GM21786 (cell line): ENCODE measurements at regions not wholly inside any gene's neighbourhood (a gene's known extent, or its start where the extent isn't known, plus 50 kb on each side); places are given as distances from the start of the nearest gene placed in this dataset.

Experiments
- ATAC-seq: cut with Tn5 transposase; IDR thresholded peaks from one replicate; pipeline ENCODE4 v1.9.1; 2021; ENCODE audit not compliant: unreplicated experiment

DNA sequence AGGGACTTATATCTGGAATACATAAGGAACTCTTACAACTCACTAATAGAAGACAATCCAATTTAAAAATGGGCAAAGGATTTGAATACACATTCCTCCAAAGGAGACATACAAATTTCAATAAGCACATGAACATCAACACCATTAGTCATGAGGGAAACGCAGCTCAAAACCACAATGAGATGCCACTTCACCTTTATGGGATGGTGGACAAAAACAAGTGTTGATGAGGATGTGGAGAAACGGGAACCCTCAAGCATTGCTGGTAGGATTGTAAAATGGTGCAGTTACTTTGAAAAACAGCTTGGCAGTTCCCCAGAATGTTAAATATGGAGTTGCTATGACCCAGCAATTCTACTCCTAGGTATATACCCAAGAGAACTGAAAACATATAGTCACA lies 72.7 kb upstream of the IER5L start:
- no peak for ATAC-seq

- ATAC-seq: no peak
These were observed 69.5 kb upstream of the IER5L start for GRCh38 chr9:129247285-129248153.

GRCh38 chr9:129245276-129245675 lies 67.2 kb upstream of the IER5L start:
- no peak for ATAC-seq

- no peak for ATAC-seq
These were observed 65.0 kb upstream of the IER5L start for GRCh38 chr9:129242971-129243561.

GRCh38 chr9:129242191-129242941 lies 64.3 kb upstream of the IER5L start:
- no peak for ATAC-seq

DNA sequence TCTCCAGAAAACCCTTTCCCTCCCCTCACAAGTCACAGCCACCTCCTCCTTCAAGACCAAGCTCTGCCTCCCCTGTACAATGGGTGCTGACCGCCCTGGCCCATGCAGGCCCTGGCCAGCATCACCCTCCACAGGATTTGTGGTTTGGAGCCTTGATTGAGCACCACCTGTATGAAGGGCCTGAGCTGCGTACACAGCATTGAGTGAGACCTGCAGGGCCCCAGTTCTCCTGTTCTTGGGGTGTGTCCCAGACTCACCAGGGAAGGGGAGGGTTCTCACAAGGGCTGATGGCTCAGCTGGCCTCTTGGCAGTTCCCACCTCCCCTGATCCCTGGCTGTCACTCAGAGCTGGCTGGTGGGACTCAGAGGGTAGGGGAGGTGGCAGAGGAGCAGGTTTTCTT lies 63.7 kb upstream of the IER5L start:
- no peak for ATAC-seq

GRCh38 chr9:129240581-129241211 lies 62.6 kb upstream of the IER5L start:
- ATAC-seq: no peak

DNA sequence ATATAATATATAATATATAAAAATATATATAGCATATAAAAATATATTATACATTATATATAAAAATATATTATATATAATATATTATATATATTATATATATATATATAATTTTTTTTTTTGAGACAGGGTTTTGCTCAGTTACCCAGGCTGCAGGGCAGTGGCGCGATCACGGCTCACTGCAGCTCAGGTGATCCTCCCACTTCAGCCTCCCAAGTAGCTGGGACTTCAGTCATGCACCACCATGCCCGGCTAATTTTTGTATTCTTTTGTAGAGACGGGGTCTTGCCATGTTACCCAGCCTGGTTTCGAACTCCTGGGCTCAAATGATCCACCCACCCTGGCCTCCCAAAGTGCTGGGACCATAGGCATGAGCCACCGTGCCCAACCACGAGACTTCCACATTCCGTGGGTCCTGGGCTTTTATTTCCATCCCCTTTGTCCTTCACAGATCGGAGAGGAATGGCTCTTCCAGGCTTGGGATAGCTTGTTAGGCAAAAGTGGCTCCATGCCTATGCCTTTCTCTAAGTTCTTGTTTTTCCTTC lies 62.0 kb upstream of the IER5L start:
- ATAC-seq: no peak

DNA sequence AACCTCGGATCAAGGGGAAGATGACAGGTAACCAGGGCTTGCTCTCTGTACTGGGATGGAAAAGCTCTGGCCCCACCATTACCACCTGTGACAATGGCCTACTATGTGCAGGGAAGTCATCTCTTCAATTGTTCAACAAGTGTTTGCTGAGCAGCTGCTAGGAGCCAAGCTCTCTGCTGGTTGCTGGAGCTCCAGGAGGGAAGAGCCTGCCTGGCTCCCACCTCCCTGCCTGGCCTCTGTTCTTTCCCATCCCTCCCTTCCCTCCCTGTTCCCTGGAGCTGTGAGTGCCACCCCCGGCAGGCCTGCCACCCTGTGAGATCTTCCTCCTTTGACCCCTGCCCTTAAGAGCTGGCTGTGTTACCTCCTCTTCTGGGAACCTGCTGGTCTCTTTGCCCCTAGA lies 59.7 kb upstream of the IER5L start:
- ATAC-seq: no peak

DNA sequence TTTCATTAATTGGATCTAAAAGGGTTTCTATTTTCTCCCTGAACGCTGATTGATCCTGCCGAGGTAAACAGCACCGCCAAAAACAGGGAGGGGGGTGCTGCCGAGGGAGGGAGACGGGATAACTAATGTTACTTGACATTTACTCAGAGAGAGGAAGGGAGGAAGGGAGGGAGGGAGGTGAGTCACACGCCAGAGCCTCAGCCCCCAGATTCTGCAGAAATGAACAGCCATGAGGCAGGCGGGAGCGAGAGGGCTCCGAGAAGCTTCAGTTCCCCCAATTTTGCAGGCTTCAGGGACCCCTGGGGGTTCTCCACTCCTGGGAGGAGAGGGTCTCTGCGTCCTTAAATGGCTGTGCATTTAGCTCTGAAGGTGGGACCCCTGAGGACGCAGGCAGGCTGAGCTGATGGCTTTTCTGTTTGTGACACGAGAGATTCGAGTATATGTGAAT lies 59.1 kb upstream of the IER5L start:
- ATAC-seq: no peak

DNA sequence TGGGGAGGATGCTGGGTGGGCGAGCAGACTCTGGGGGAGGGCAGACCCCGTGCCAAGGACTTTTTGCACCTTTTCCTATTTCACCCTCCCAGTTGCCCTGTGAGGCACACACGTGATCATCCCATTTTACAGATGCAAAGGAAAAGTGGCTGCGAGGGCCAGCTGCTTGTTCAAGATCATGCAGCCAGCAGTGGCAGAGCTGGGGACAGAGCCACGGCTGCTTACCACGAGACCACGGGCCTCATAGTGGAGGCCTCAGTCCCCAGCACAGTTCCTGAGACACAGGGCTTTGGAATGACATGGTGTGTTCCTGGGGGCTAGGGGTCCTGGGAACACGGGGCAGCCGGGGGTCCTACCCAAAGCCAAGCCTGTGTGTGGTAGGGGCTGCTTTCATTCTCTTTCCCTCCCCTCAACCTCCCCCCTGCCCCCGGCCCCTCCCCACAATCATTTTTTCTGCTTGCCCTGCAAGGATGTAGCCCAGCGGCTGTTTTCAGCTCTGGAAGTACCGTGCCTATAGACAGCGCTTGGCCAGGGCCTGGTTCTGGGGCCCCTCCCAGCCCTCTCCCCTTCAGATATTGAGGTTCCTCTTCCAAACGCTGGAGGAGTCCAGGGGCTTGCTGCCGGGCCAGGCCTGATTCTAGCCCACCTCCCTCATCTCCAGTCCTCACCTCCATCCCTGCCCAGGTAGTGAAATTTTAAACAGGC lies 58.5 kb upstream of the IER5L start:
- ATAC-seq: no peak

DNA sequence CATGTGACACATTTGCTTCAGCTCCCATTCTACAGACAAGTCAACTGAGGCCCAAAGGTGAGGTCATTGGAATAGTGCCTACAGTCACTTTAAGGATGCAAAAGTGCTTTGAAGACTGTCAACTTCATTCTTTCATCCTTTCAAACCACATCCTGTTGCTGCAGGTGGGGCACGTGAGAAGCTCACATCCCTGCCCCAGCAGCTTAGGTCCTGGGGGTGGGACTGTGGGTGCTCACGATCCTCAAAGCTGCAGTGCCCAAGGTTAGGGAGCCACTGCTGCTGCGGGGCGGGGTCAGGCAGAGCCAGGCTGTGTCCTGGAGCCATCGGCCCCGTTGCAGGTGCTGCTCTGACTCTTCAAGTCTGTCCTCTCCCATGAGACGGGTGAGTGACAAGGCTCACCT lies 57.9 kb upstream of the IER5L start:
- ATAC-seq: no peak

- no peak for ATAC-seq
These were observed 57.2 kb upstream of the IER5L start for GRCh38 chr9:129235041-129235930.

GRCh38 chr9:129234491-129234890 lies 56.4 kb upstream of the IER5L start:
- no peak for ATAC-seq

DNA sequence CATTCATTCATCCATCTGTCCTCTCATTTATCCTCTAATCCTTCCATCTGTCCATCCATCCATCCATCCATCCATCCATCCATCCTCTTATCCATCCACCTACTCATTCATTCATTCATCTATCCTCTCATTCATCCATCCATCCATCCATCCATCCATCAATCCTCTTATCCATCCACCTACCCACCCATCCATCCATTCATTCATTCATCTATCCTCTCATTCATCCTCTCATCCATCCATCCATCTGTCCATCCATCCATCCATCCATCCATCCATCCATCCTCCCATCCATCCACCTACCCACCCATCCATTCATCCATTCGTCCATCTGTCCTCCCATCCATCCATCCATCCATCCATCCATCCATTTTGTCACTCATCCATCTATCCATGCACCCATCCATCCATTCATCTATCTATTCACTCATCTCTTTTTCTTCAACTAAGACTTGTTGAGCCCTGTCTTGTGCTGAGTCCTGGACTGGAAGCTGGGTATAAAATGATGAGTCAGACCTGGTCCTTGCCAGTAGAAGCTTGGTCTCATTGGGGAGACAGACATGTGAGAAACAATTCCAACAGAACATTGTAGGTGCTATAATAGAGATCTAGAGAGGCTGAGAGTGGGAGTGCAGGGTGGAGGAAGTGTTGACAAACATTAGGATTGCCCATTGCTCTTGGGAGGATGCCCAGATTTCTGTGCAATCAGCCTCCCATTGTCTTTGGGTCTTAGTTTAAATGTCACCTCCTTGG lies 55.0 kb upstream of the IER5L start:
- ATAC-seq: no peak

- ATAC-seq: no peak
These were observed 53.7 kb upstream of the IER5L start for GRCh38 chr9:129231759-129232158.

GRCh38 chr9:129231022-129231739 lies 53.1 kb upstream of the IER5L start:
- no peak for ATAC-seq

GRCh38 chr9:129230302-129230701 lies 52.2 kb upstream of the IER5L start:
- no peak for ATAC-seq
